ENCODE measurements at regions not wholly inside any gene's neighbourhood (a gene's known extent, or its start where the extent isn't known, plus 50 kb on each side); places are given as distances from the start of the nearest gene placed in this dataset.
"Not testable (repeated sequence)": the region's sequence is repeated elsewhere in the genome, so short reads cannot be mapped to it uniquely, and the experiment has no call there.

DNA sequence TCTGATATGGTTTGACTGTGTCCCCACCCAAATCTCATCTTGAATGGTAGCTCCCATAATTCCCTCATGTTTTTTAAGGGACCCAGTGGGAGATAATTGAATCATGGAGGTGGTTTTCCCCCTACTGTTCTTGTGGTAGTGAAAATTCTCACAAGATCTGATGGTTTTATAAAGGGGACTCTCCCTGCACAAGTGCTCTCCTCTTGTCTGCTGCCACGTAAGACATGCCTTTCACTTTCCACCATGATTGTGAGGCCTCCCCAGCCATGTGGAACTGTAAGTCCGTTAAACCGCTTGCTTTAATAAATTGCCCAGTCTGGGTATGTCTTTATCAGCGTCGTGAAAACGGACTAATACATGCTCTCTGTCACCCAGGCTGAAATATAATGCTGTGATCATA is 200.9 kb upstream of the SLIT2 start:
- DNase-seq (ENCODE audit: low read depth in 2 of 2), result no peak

DNA sequence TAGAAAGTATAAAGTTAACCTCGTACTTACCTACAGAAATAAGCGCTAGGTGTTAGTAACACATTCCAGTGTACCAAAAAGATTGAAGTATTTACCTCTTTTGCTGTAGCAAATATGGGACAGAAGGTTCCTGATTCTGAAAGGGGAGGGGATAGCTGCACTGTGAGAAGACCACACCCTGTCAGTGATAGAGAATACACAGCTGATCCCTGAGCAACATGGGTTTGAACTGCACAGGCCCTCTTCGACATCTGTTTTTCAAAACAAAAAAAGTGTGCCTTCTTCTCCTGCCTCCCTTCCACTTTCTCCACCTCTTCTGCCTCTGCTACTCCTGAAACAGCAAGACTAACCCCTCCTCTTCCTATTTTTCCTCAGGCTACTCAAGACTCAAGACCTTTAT is 201.8 kb upstream of the SLIT2 start:
- no peak for DNase-seq (ENCODE audit: low read depth in 2 of 2)

DNA sequence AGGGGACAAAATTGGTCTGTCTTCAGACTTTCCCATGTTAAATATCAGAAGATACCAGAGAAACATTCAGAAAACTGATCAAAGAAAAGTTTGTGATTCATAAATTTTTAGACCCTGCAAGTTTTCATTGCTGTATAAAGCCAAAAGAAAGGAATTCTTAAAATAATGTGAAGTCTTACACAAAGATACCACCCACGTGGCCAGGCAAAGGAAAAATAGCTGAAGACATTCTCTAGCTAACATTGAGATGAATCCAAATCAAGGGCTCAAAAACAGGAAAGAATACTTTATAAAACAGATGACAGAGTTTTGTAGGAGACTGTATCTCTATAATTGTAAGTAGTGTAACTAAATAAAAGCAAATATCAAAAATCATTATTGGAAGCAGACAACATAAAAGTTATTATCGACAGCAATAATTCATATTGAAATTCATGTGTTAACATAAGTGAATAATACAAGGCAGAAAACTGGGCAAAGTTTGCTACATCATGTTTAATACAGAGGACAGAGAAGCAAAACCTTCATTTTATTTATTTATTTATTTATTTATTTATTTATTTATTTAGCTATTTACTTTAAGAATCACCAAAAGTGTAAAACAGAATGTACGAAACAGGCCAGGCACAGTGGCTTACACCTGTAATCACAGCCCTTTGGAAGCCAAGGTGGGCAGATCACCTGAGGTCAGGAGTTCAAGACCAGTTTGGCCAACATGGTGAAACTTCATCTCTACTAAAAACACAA is 204.6 kb upstream of the SLIT2 start:
- DNase-seq (ENCODE audit: low read depth in 2 of 2), result no peak

DNA sequence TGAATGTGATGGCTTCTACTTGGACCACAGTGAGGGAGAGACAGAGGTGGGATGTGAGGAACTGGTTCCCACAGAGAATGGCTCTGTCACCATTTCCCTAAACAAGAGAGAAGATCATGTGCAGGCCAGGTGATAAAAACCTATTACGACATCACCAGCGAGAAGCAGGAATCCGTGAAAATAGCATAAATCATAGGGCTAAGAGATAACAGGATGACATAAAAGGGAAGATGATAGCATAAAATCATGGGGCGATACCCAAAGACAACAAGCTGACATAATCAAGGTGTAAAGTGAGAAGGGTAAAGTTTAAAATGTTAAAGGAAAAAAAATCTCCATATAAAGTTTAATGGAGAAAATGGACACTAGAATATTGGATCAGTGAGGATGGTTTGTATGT is 205.5 kb upstream of the SLIT2 start:
- DNase-seq (ENCODE audit: low read depth in 2 of 2), result no peak

DNA sequence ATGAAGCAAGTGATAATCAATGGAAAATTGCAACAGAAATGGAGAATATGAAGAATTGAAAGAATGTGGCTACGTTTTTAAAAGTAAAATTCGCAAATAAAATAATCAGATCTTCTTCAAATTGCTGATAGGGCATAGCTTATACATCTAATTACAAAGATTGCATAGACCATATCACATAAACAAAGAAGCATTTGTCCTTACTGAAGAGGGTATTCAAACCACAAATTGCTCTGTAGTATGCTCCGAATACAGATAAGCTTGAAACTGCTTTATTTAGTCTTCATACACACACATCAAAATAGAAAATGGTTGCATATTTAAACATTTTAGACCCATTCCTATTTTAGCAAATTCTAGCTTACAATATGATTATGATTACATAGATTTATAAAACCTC is 206.7 kb upstream of the SLIT2 start:
- no peak for DNase-seq (ENCODE audit: low read depth in 2 of 2)

DNA sequence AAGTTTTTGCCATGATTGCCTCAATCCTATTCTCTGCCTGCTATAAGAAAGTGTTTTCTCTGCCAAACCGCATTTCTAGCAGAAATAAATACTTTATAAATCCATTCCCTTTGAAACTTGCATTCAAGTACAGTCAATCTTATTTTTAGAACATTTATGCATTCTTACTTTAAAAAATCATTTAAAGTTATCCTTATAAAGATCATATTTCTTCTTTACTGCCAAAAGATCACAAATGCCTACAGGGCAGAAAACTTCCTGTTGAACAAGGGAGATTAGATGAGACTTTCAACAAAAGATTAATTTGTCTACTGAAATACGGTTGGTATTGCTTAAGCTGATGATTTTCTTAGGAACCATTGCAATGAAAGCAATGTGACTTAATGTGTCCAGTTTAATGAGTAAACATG is 207.2 kb upstream of the SLIT2 start:
- DNase-seq (ENCODE audit: low read depth in 2 of 2), result no peak

DNA sequence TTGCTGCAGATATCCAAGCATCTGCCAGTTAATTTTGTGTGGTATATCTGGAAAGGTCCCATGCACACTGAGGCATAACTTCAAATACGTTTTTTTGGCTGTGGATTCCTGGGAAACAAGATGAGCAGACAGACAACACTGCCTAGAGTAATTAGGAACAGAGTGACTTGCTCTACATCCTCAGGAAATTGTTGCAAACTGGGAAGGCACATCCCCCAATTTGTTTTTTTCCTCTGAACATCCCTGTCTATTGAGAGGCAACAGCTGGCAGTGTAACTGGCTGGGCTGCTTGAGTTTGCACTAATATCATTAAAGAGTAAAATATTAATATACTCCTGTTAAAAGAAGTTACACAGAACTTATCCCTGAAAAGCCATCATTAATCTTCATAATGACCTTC is 207.7 kb upstream of the SLIT2 start:
- no peak for DNase-seq (ENCODE audit: low read depth in 2 of 2)

DNA sequence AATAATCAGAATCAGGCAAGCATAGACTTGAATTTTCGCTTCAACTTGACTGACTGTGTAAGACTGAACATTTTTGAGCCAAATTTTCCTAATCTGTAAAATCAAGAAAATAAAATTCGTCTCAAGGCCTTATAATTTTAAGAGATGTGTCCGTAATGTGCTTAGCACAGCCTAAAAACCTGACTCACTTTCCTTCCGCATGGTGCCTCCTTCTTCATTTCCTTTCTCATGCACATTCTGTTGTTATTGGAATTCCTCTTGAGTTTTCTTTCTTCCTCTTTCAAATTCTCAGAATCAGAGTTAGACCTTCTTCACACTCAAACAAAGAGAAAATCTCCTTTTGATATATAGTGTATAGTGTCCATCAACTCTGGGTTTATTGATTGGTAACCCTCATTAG is 208.9 kb upstream of the SLIT2 start:
- no peak for DNase-seq (ENCODE audit: low read depth in 2 of 2)

DNA sequence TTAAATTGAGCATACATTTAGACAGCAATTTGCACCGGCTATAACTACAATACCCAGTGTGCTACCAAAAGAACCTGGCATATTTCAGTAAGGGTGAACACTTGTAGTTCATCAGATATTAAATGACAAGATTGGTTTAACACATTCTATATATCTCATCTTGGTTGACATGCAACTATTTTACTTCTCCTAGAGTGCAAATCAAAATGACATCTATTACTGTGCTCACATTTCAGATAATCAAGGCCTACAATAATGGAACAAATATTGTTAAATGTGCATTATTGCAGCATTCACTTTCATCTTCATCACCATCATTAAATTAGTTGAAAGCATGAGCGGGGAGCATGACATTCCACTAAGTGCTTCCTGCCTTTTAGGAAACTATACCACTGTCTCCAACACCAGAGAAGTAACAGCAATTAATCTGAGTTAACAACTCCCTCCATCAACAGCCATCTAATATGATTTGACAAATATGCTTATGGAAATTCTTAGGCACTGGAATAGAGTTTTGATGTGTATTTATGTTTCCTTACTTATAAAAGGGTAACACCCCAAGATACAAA is 209.8 kb upstream of the SLIT2 start:
- no peak for DNase-seq (ENCODE audit: low read depth in 2 of 2)

DNA sequence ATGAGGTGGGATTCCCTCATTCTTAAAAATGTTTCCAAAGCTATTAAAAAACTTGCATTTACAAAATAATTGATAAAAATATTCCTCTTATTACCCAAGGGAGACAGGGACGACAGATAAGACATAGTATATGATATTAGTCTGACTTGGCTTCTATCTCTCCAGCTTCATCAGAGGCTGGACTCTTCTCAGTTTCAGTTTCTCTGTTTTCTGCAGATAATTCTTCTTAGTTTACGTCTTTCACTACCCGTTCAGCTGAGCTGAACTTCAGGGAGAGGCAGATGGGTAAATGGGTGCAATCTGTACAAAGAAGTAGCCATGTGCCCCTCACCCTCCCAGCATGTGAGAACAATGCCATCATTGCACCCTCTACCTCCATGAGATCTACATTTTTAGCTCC is 214.0 kb upstream of the SLIT2 start:
- DNase-seq (ENCODE audit: low read depth in 2 of 2), result no peak

DNA sequence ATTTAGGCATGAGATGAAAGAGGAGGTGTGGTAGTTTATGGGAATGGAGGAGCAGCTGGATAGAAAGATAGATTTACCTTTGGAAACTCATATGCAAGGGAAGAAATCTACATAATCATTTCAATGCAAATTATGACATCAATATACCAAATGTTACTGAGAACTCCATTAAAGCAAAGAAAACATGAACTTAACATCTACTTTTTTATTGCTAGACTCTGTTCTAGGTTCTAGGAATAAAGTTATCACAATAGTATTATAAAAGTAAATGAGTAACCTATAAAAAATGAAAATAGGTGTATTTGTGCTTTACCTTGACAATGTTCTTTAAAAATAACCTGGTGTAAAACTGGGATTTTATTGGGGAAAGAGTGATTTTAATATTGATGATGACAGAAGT is 221.6 kb upstream of the SLIT2 start:
- no peak for DNase-seq (ENCODE audit: low read depth in 2 of 2)

DNA sequence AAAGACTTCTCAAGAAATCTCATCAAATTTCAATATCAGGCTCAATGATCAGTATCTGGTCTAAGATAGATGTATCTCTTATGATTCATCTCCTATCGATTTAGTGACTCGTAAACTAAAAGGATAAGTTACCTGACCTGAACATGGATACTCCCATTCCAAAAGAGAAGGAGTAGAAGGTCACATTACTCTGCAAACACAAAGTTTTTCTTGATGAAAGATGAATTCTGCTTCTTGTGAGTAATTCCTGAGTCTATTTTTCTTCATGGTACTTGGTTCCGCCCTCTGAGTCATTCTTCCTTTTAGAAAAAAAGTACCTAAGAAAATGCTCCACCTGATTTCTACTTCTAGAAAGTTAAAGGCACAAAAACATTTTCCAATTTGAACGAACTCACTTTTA is 223.1 kb upstream of the SLIT2 start:
- no peak for DNase-seq (ENCODE audit: low read depth in 2 of 2)

DNA sequence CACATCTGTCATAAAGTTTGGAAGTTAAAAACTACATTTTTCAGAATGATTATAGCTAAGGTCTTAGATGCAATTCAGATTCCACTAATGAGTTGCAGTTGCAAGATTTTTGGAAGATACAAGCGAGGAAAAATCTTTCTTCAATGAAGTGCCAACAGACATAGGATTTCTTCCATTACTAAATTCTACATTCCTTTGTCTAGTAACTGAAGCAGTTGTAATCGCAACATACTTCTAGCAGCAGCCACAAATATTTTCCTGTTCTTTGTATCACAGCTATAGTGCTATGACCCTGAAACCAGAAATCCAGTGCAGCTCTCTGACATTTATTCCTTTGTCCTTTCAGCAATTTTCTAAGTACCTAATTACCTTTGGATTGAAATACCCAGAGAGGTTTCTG is 225.2 kb upstream of the SLIT2 start:
- DNase-seq (ENCODE audit: low read depth in 2 of 2), result no peak

DNA sequence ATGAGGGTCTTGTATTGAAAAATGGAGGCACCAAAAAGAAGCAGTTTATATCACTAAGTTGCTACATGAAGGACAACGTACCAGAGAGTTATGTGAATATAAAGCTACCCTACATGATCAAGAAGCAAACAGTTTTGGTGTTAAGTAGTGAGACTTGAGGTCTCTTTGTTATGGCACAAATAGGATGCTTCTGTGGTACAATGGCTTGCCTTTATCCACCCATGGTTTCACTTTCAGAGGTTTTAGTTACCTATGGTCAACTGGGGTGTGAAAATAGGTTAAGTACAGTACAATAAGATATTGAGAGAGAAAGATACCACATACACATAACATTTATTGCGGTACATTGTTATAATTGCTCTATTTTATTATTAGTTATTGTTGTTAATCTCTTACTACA is 229.2 kb upstream of the SLIT2 start:
- DNase-seq (ENCODE audit: low read depth in 2 of 2), result no peak

DNA sequence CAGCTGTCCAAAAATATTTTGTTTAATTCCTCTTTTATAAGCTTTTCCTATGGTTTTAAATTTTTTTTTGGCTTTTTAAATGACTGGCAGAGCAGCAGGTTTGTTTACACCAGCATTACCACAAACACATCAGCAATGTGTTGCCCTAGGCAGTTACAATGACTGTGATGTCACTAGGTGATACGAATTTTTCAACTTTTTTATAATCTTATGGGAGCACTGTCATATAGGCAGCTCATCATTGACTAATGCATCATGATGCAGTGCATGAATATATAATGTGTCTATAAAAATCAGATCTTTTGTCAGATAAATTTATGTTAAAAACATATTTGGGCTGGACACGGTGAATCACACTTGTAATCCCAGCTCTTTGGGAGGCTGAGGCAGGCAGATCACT is 231.6 kb upstream of the SLIT2 start:
- no peak for DNase-seq (ENCODE audit: low read depth in 2 of 2)

DNA sequence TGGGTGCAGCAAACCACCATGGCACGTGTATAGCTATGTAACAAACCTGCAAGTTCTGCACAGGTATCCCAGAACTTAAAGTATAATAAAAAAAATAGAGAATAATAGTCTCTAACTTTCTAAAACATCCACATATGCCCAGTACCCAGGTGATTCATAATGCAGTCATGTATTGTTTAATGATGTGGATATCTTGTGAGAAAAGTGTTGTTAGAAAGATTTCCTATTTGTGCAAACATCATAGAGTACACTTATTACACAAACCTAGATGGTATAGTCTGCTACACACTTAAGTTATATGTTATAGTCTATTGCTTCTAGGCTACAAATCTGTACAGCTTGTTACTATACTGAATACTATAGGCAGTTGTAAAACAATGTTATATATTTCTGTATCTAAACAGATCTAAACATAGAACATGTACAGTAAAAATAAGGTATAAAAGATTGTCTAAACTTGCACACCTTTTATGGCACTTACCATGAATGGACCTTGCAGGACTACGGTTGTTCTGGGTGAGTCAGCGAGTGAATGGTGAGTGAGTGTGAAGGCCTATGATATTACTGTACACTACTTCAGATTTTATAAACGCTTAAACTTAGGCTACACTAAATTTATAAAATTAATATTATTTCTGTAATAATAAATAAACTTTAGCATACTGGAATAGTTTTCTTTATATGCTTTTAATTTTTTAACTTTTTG is 232.2 kb upstream of the SLIT2 start:
- DNase-seq (ENCODE audit: low read depth in 2 of 2), result no peak

DNA sequence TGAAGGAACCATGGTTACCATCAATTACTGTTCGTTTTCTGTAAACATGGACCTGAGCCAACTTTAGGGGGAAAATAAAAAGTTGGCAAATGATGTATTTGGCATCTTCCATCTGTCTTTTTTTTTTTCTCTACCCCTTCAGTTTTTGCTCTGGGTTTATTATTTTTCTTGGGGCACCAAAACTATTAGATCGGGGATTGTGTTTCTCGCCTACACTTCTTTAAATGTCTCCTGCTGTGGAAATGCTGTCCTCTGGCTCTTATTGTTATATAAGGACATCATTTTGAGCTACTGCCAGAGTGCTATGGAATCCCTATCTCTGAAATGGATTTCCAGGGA is 234.0 kb upstream of the SLIT2 start:
- DNase-seq (ENCODE audit: low read depth in 2 of 2), result no peak

DNA sequence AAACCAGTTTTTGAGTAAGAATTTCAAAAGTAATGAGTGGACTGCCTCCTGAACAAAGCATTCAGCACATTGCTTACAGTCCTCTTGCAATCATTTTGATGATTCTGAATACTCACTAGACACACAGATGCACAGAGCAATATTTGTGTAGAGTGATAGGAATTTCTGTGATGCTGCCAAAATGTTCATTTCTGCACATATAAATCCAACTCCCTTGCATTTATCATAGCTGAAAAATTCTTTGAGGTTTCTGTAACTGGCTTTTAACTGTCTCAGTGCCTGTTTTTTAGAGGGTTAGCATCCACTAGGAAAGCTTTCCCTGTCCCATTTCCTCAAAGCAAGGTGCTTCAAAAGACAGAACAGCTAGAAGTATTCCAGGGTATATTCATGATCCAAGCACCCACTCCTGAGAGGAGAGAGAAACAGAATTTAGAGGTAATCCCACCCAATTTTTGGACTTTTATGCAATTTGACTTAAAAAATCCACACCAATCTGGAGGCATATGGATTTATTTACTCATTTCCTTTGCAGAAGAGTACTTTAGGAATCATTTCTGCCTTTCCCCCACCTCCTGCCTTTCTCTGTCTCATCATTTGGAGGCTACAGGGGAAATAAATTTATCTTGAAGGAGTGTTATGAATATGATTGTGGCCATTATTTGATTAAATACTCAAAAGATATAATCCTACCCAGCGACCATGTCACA is 234.5 kb upstream of the SLIT2 start:
- DNase-seq (ENCODE audit: low read depth in 2 of 2), result no peak

DNA sequence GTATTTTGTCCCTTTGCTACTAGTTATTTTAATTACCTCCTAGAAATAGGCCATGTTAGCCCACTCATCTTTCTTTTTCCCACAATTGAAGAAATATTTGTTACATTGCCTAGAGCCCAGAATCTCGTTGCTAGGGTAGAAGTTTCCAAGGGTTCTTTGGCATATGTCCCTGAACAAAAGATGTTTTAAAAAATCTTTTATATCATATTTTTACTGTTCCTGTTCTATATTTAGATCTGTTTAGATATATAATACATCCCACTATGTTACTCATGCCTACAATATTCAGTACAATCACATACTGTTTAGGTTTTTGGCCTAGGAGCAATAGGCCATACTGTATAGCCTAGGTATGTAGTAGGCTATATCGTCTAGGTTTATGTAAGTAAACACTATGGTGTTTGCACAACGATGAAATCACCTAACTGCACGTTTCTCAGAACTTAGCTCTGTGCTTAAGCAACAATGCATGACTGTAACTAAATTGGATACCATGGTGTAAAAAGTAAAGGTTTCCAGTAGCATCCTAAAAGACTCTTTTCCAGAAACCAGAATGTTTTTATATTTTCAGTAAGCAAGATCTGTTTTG is 236.0 kb upstream of the SLIT2 start:
- DNase-seq (ENCODE audit: low read depth in 2 of 2), result no peak

DNA sequence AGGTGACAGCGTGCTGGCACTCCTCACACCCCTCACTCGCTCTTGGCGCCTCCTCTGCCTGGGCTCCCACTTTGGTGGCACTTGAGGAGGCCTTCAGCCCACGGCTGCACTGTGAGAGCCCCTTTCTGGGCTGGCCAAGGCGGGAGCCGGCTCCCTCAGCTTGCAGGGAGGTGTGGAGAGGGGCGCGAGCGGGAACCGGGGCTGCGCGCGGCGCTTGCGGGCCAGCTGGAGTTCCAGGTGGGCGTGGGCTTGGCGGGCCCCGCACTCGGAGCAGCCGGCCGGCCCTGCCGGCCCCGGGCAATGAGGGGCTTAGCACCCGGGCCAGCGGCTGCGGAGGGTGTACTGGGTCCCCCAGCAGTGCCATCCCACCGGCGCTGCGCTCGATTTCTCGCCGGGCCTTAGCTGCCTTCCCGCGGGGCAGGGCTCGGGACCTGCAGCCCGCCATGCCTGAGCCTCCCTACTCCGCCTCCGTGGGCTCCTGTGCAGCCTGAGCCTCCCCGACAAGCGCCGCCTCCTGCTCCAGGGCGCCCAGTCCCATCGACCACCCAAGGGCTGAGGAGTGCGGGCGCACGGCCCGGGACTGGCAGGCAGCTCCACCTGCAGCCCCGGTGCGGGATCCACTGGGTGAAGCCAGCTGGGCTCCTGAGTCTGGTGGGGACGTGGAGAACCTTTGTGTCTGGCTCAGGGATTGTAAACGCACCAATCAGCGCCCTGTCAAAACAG is 247.7 kb upstream of the SLIT2 start:
- DNase-seq (ENCODE audit: low read depth in 2 of 2), result not testable (repeated sequence)

DNA sequence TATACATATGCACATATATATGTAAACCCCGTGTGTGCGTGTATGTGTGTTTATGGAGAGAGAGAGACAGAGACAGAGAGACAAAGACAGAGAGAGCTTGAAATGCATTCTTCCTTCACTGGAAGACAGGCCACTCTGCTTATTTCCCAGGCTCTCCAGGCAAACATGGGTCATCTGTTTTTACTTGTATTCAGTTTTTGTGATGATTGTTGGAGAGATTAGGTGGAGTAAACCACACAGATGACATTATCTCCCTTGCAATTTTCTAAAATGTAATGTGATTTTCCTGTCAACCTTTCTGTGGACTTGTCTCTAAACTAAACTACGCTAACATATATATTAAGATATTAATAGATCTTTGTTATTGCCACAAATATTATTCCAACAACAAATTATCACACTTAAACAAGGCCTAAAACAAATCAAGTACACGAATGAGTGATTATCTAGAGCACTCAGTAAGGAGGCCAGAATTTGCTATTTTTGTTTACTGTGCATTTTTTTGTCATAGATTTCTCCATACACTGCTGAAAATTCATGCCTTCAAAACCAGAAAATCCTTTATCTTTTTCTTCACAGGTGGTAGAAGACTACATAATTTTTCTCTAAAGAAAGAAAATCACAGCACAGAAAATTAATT is 251.8 kb upstream of the SLIT2 start:
- DNase-seq (ENCODE audit: low read depth in 2 of 2), result no peak
